Sigmoid colon (tissue), 4 donors: ENCODE measurements at regions not wholly inside any gene's neighbourhood (a gene's known extent, or its start where the extent isn't known, plus 50 kb on each side); places are given as distances from the start of the nearest gene placed in this dataset.

Experiments used
- EP300 ChIP-seq, 4 donors: sonication (generic); formaldehyde crosslinking; IDR thresholded peaks; one replicate each; pipeline ENCODE4 v1.6.1; 2017; ENCODE audit warnings: antibody characterized with exemption in 4 of 4
- POLR2A ChIP-seq, 2 donors: fragments of 450-650 bp; IDR thresholded peaks; one replicate each; pipeline ENCODE4 v1.6.1; 2016; ENCODE audit warnings: antibody characterized with exemption in 2 of 2, mild to moderate bottlenecking in 2 of 2, moderate library complexity in 2 of 2
- POLR2AphosphoS5 ChIP-seq, 4 donors: sonication (generic); formaldehyde crosslinking; IDR thresholded peaks; one replicate each; pipeline ENCODE4 v1.6.1; 2017; ENCODE audit warnings: antibody characterized with exemption in 4 of 4
- TF ChIP-seq, protein P1 (sequence below), 4 experiments: fragments of 450-650 bp in 3 of 4; fragments of 200-600 bp in 1 of 4; IDR thresholded peaks; one replicate each; pipeline ENCODE4 v1.5.1; 2016 to 2019; ENCODE audit warnings: antibody characterized with exemption in 4 of 4, mild to moderate bottlenecking in 3 of 4, moderate library complexity in 2 of 4

DNA sequence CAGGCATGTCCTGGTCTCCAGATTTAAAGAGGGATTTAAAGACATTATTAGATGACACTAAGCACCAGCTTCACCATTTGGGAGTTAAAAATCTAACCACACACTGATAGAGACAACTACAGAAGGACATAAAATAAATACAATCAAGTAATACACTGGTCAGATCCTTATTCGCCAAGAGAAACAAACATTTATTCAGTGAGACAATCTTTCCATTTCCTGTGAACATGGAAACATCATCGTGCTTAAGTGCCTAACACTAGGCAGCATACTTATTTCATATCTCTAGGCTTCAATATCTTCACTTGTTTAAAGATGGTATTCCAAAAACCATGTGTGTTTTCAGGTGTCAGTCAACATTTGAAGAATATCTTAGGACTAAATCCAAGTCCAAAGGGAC is 103.6 kb downstream of the AREG start:
- TF ChIP-seq, protein P1, sequence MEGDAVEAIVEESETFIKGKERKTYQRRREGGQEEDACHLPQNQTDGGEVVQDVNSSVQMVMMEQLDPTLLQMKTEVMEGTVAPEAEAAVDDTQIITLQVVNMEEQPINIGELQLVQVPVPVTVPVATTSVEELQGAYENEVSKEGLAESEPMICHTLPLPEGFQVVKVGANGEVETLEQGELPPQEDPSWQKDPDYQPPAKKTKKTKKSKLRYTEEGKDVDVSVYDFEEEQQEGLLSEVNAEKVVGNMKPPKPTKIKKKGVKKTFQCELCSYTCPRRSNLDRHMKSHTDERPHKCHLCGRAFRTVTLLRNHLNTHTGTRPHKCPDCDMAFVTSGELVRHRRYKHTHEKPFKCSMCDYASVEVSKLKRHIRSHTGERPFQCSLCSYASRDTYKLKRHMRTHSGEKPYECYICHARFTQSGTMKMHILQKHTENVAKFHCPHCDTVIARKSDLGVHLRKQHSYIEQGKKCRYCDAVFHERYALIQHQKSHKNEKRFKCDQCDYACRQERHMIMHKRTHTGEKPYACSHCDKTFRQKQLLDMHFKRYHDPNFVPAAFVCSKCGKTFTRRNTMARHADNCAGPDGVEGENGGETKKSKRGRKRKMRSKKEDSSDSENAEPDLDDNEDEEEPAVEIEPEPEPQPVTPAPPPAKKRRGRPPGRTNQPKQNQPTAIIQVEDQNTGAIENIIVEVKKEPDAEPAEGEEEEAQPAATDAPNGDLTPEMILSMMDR (IDR thresholded peaks at IDR 0.05) = no peak
- TF ChIP-seq POLR2A (IDR thresholded peaks at IDR 0.05) (no peak), POLR2AphosphoS5 (IDR thresholded peaks at IDR 0.05) (no peak), EP300 (IDR thresholded peaks at IDR 0.05) (no peak)
